ENCODE measurements at regions not wholly inside any gene's neighbourhood (a gene's known extent, or its start where the extent isn't known, plus 50 kb on each side); places are given as distances from the start of the nearest gene placed in this dataset.

GRCh38 chr4:25503779-25504178 is 126.7 kb downstream of the ANAPC4 start:
- H4K20me1 ChIP-seq (ENCODE audit: control insufficient read depth, insufficient read depth, low read depth, low read length) = no peaks in the 10 kb centered on the region
- no peak overlapping the region for H3K27ac ChIP-seq (ENCODE audit: low read depth, low read length)
- H3K4me1 ChIP-seq (ENCODE audit: control insufficient read depth, low read length) = peaks cover 18% of the 10 kb centered on the region
- H3K9me2 ChIP-seq (replicated peaks; ENCODE audit: control insufficient read depth, low read length) = no peaks in the 10 kb centered on the region
- no peaks in the 10 kb centered on the region for H3K9me3 ChIP-seq (ENCODE audit: control insufficient read depth, insufficient read depth, low read length)
- no peaks in the 10 kb centered on the region for H3F3A ChIP-seq (ENCODE audit: control insufficient read depth, insufficient read depth)
- no peak overlapping the region for H3K4me2 ChIP-seq (ENCODE audit: low read length)
- H3K4me3 ChIP-seq (ENCODE audit: low read length) = no peak overlapping the region
- no peaks in the 10 kb centered on the region for H3K27me3 ChIP-seq (ENCODE audit: control insufficient read depth, low read length)
- no peaks in the 10 kb centered on the region for H3K79me2 ChIP-seq (ENCODE audit: control insufficient read depth, low read length)
- no peaks in the 10 kb centered on the region for H3K36me3 ChIP-seq (ENCODE audit: control insufficient read depth, low read length)
- TF ChIP-seq EZH2phosphoT487 (IDR thresholded peaks at IDR 0.05; ENCODE audit: borderline replicate concordance, low read length) = no peak
- no peak for TF ChIP-seq CTCF (IDR thresholded peaks at IDR 0.05; ENCODE audit: low read depth, low read length, poor library complexity, severe bottlenecking)

GRCh38 chr4:25504932-25505636 is 128.0 kb downstream of the ANAPC4 start:
- no peak overlapping the region for H3K27ac ChIP-seq (ENCODE audit: low read depth, low read length)
- H3K36me3 ChIP-seq (ENCODE audit: control insufficient read depth, low read length) = no peaks in the 10 kb centered on the region
- no peaks in the 10 kb centered on the region for H3K9me2 ChIP-seq (replicated peaks; ENCODE audit: control insufficient read depth, low read length)
- no peaks in the 10 kb centered on the region for H3K27me3 ChIP-seq (ENCODE audit: control insufficient read depth, low read length)
- no peak overlapping the region for H3K4me3 ChIP-seq (ENCODE audit: low read length)
- peaks cover 18% of the 10 kb centered on the region for H3K4me1 ChIP-seq (ENCODE audit: control insufficient read depth, low read length)
- no peak for TF ChIP-seq EZH2phosphoT487 (IDR thresholded peaks at IDR 0.05; ENCODE audit: borderline replicate concordance, low read length)
- TF ChIP-seq CTCF (IDR thresholded peaks at IDR 0.05; ENCODE audit: low read depth, low read length, poor library complexity, severe bottlenecking) = no peak
- no peaks in the 10 kb centered on the region for H3K79me2 ChIP-seq (ENCODE audit: control insufficient read depth, low read length)
- H4K20me1 ChIP-seq (ENCODE audit: control insufficient read depth, insufficient read depth, low read depth, low read length) = no peaks in the 10 kb centered on the region
- H3K9me3 ChIP-seq (ENCODE audit: control insufficient read depth, insufficient read depth, low read length) = no peaks in the 10 kb centered on the region
- peaks cover under 1% of the 10 kb centered on the region; the same call in 1 of the 2 replicates for H3F3A ChIP-seq (ENCODE audit: control insufficient read depth, insufficient read depth)
- H3K4me2 ChIP-seq (ENCODE audit: low read length) = no peak overlapping the region

- Histone ChIP-seq H3F3A (ENCODE audit: control insufficient read depth, insufficient read depth) (peaks cover 4% of the 10 kb centered on the region; the same call in 1 of the 2 replicates), H3K9me3 (ENCODE audit: control insufficient read depth, insufficient read depth, low read length) (no peaks in the 10 kb centered on the region), H3K27ac (ENCODE audit: low read depth, low read length) (no peak overlapping the region), H3K36me3 (ENCODE audit: control insufficient read depth, low read length) (no peaks in the 10 kb centered on the region), H3K4me2 (ENCODE audit: low read length) (no peak overlapping the region), H4K20me1 (ENCODE audit: control insufficient read depth, insufficient read depth, low read depth, low read length) (no peaks in the 10 kb centered on the region), H3K27me3 (ENCODE audit: control insufficient read depth, low read length) (no peaks in the 10 kb centered on the region), H3K9me2 (replicated peaks; ENCODE audit: control insufficient read depth, low read length) (no peaks in the 10 kb centered on the region), H3K79me2 (ENCODE audit: control insufficient read depth, low read length) (no peaks in the 10 kb centered on the region), H3K4me3 (ENCODE audit: low read length) (no peak overlapping the region), H3K4me1 (ENCODE audit: control insufficient read depth, low read length) (peaks cover 17% of the 10 kb centered on the region)
- TF ChIP-seq EZH2phosphoT487 (IDR thresholded peaks at IDR 0.05; ENCODE audit: borderline replicate concordance, low read length) (no peak), CTCF (IDR thresholded peaks at IDR 0.05; ENCODE audit: low read depth, low read length, poor library complexity, severe bottlenecking) (no peak)
Observed at GRCh38 chr4:25505637-25505991, 128.6 kb downstream of the ANAPC4 start.
